ENCODE measurements at regions not wholly inside any gene's neighbourhood (a gene's known extent, or its start where the extent isn't known, plus 50 kb on each side); places are given as distances from the start of the nearest gene placed in this dataset.

DNA sequence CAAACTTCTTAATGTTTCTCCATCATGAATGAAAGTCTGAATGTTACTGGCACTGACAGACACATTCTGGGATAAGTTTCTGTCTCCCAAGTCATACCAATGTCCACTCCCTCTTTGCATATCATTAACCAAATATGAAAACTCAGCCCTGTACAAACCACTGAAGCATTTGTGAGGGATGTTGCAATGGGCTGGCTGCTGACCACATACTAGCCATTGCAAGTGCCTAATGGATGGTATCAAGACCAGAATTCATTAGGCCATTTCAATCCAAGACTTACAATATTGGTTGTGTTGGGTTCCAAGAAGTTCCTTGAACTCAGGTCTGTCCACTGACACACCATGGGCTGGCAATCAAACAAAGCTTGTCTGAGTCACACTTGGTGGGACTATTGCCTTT lies 73.8 kb downstream of the CBLN2 start:
- no peak for TF ChIP-seq CTCF (IDR thresholded peaks at IDR 0.05)
- TF ChIP-seq POLR2A (IDR thresholded peaks at IDR 0.05): no peak

Data from uterus (tissue), 2 donors.